ENCODE measurements at regions not wholly inside any gene's neighbourhood (a gene's known extent, or its start where the extent isn't known, plus 50 kb on each side); places are given as distances from the start of the nearest gene placed in this dataset.

DNA sequence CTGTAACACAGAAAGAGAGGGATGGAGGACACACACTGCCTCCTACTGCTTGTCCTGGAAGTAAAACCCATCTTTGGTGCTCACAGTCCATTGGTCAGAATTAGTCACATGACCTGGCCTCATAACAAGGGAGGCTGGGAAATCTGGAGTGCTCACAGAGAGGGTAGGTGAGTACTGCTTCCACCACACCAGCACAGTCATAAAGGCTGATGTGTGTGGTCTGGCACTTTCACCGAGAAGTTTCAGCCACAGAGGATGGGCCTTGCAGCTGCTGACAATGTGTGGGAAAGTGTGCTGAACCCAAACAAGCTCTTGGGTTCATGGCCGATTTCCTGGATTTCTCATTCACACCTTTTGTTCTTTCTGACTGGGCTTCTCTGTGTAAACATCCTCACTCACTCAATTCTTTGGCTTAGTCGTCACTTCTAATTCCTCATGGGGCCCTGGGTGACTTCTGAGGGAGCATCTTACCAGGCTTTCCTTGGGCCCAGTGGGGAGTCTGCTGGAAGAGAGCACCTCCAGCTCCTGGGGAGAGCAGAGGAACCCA is 100.7 kb downstream of the ASB7 start:
- no peak for TF ChIP-seq CTCF (IDR thresholded peaks at IDR 0.05; ENCODE audit: low read depth, low read length)
- in situ Hi-C loops (cut with HindIII; ENCODE audit: low sequenced_read_pairs): no loop called here
- no peak overlapping the region for H3K4me3 ChIP-seq (ENCODE audit: low read depth, low read length)
- peak; percentile 91 for DNase-seq (ENCODE audit: low read depth, low spot score)

DNA sequence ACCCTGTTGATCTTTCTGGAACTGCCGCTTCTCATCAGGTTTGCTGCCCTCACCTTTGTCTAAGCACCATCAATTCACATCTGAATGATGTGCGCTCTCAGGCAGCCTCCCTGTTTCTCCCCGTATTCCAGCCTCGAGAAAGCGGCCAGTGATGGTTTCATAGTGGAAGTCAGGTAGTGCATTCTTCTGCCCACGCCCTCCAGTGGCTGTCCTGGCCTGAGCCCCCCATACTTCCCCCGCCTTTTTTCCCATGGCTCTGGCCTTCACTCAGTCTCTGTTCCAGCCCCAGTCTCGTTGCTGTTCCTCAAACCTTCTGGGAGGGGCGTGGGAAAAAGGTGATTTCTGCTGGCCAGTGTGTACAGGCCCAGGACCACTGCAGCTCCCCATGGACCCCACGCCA is 101.3 kb downstream of the ASB7 start:
- TF ChIP-seq CTCF (IDR thresholded peaks at IDR 0.05; ENCODE audit: low read depth, low read length): no peak
- H3K4me3 ChIP-seq (ENCODE audit: low read depth, low read length): no peak overlapping the region
- in situ Hi-C loops (cut with HindIII; ENCODE audit: low sequenced_read_pairs): no loop called here
- DNase-seq (ENCODE audit: low read depth, low spot score): no peak

- no peak for TF ChIP-seq CTCF (IDR thresholded peaks at IDR 0.05; ENCODE audit: low read depth, low read length)
- peak; percentile 74 for DNase-seq (ENCODE audit: low read depth, low spot score)
- no peak overlapping the region for H3K4me3 ChIP-seq (ENCODE audit: low read depth, low read length)
- in situ Hi-C loops (cut with HindIII; ENCODE audit: low sequenced_read_pairs): no loop called here
Measured at GRCh38 chr15:100704281-100705055, 102.1 kb downstream of the ASB7 start.

- no peak for DNase-seq (ENCODE audit: low read depth, low spot score)
- H3K4me3 ChIP-seq (ENCODE audit: low read depth, low read length): no peak overlapping the region
- in situ Hi-C loops (cut with HindIII; ENCODE audit: low sequenced_read_pairs): no loop called here
- TF ChIP-seq CTCF (IDR thresholded peaks at IDR 0.05; ENCODE audit: low read depth, low read length): no peak
Measured at GRCh38 chr15:100705065-100705464, 102.7 kb downstream of the ASB7 start.

GRCh38 chr15:100705841-100706240 is 103.5 kb downstream of the ASB7 start:
- H3K4me3 ChIP-seq (ENCODE audit: low read depth, low read length): no peak overlapping the region
- DNase-seq (ENCODE audit: low read depth, low spot score): no peak
- TF ChIP-seq CTCF (IDR thresholded peaks at IDR 0.05; ENCODE audit: low read depth, low read length): no peak
- in situ Hi-C loops (cut with HindIII; ENCODE audit: low sequenced_read_pairs): no loop called here

GRCh38 chr15:100707229-100707628 is 104.8 kb downstream of the ASB7 start:
- no peak for DNase-seq (ENCODE audit: low read depth, low spot score)
- no peak overlapping the region for H3K4me3 ChIP-seq (ENCODE audit: low read depth, low read length)
- in situ Hi-C loops (cut with HindIII; ENCODE audit: low sequenced_read_pairs): no loop called here
- TF ChIP-seq CTCF (IDR thresholded peaks at IDR 0.05; ENCODE audit: low read depth, low read length): no peak
